ENCODE measurements at regions not wholly inside any gene's neighbourhood (a gene's known extent, or its start where the extent isn't known, plus 50 kb on each side); places are given as distances from the start of the nearest gene placed in this dataset.

DNA sequence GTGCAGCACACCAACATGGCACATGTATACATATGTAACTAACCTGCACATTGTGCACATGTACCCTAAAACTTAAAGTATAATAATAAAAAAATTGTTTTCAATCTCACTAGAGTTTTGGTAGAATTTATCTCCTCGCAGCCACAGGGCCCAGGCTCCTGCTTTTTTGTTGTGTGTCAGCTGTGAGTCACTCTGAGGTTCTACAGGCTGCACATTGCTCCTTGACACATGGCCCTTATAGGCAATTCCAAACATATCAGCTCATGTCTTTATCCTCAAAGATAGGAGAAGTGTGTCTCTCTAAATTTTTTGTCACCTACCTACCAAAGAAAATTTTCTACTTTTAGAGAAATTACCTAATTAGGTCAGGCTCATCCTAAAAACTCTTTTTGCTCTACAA, 252.1 kb upstream of the ADGRL3 start:
- TF ChIP-seq CTCF (IDR thresholded peaks at IDR 0.05) (no peak), POLR2A (IDR thresholded peaks at IDR 0.05) (no peak)

All from testis (tissue), 2 donors.